K562 (cell line): ENCODE measurements at regions not wholly inside any gene's neighbourhood (a gene's known extent, or its start where the extent isn't known, plus 50 kb on each side); places are given as distances from the start of the nearest gene placed in this dataset.

ENCODE experiments used
- ATAC-seq: fragments of 200-7000 bp; cut with Tn5 transposase; 3 replicates; pipeline ENCODE4 v1.9.1; 2020; ENCODE audit warnings: moderate library complexity
- BruUV-seq: library from RNA; stranded (reverse); fragments of 400-500 nt; replicated peaks from 2 replicates; lab custom pipeline; 2021; lab: Mats Ljungman, UMichigan
- CTCF ChIA-PET: fragments of 300-600 bp; formaldehyde crosslinking; extraction: SDS; loops from one replicate; lab custom pipeline; 2021; ENCODE audit warnings: low intra/inter-chr PET ratio; lab: Yijun Ruan, JAX
- POLR2A ChIA-PET: fragments of 300-600, 350-650 bp; sonication (Branson Sonifier 250); formaldehyde crosslinking; extraction: SDS; loops from one replicate; lab custom pipeline; 2021; ENCODE audit warnings: antibody characterized with exemption, inconsistent platforms; lab: Yijun Ruan, JAX
- DNase-seq, 4 experiments: peaks; one replicate each; pipeline versions ENCODE4 v3.0.0 to v3.0.0-alpha.2; 2011 to 2018; ENCODE audit warnings: low spot score in 3 of 4, mixed read lengths in 3 of 4; ENCODE audit errors: extremely low read depth in 1 of 4
- FAIRE-seq: peaks from 2 replicates; lab custom pipeline; 2011; peaks lifted over from hg19 to GRCh38; lab: Jason Lieb, UNC
- H2AFZ ChIP-seq: 2 replicates; pipeline ENCODE4 v1.6.0; 2011; ENCODE audit warnings: low read depth, low read length, control low read depth, inconsistent platforms
- H3K27ac ChIP-seq: fragments of 200-600 bp; 3 replicates; pipeline ENCODE4 v1.8.0; 2011; ENCODE audit warnings: low read depth, mild to moderate bottlenecking, control low read depth, inconsistent platforms, low read length, moderate library complexity, mixed read lengths; ENCODE audit errors: extremely low read depth
- H3K27me3 ChIP-seq, 2 experiments: fragments of 300-600 bp in 1 of 2; 2 replicates in 1 of 2; 3 replicates in 1 of 2; pipeline versions ENCODE4 v1.6.0 to v1.8.0; 2011; ENCODE audit warnings: inconsistent platforms in 2 of 2, low read length in 2 of 2, mild to moderate bottlenecking in 1 of 2, mixed read lengths in 1 of 2, moderate library complexity in 1 of 2; ENCODE audit not compliant: control insufficient read depth in 2 of 2, insufficient read depth in 2 of 2
- H3K36me3 ChIP-seq: fragments of 300-600 bp; 3 replicates; pipeline ENCODE4 v1.8.0; 2011; ENCODE audit warnings: mild to moderate bottlenecking, low read length, inconsistent platforms; ENCODE audit not compliant: control insufficient read depth, insufficient read depth
- H3K4me1 ChIP-seq, 2 experiments: fragments of 200-600 bp in 1 of 2; replicated peaks in 1 of 2; 2 replicates in 1 of 2; 3 replicates in 1 of 2; pipeline versions ENCODE4 v1.5.1 to v1.8.0; 2011; ENCODE audit warnings: inconsistent platforms in 2 of 2, low read length in 2 of 2, mild to moderate bottlenecking in 1 of 2, mixed read lengths in 1 of 2, moderate library complexity in 1 of 2; ENCODE audit not compliant: control insufficient read depth in 2 of 2, insufficient read depth in 2 of 2
- H3K4me2 ChIP-seq: 2 replicates; pipeline ENCODE4 v1.6.1; 2011; ENCODE audit warnings: low read length, control low read depth, inconsistent platforms, mixed read lengths; ENCODE audit not compliant: insufficient read depth
- H3K4me3 ChIP-seq: fragments of 200-600 bp; sonication (generic), shearing (Covaris generic); 2 replicates; pipeline ENCODE4 v1.5.1; 2016; ENCODE audit warnings: control low read depth, inconsistent platforms
- H3K79me2 ChIP-seq: fragments of 200-600 bp; 3 replicates; pipeline ENCODE4 v1.8.0; 2011; ENCODE audit warnings: low read length, inconsistent platforms; ENCODE audit not compliant: control insufficient read depth, insufficient read depth
- H3K9ac ChIP-seq, 2 experiments: 2 replicates each; pipeline versions ENCODE4 v1.6.0 to v1.6.1; 2011; ENCODE audit warnings: low read depth in 2 of 2, low read length in 2 of 2, control low read depth in 1 of 2, inconsistent platforms in 1 of 2, mild to moderate bottlenecking in 1 of 2, mixed read lengths in 1 of 2; ENCODE audit not compliant: insufficient read depth in 1 of 2
- H3K9me1 ChIP-seq: one replicate; pipeline ENCODE4 v1.6.0; 2011; ENCODE audit warnings: inconsistent platforms, mild to moderate bottlenecking, low read length, moderate library complexity; ENCODE audit not compliant: control insufficient read depth, insufficient read depth
- H3K9me3 ChIP-seq: replicated peaks from 2 replicates; pipeline ENCODE4 v1.5.1; 2011; ENCODE audit warnings: low read depth, low read length, inconsistent platforms; ENCODE audit not compliant: control insufficient read depth, insufficient read depth
- H4K20me1 ChIP-seq: replicated peaks from 2 replicates; pipeline ENCODE4 v1.6.1; 2011; ENCODE audit warnings: low read length, inconsistent platforms, mixed read lengths; ENCODE audit not compliant: control insufficient read depth, insufficient read depth
- BCOR ChIP-seq: fragments of 450-650 bp; IDR thresholded peaks from 2 replicates; pipeline ENCODE4 v1.6.1; 2016
- CBX5 ChIP-seq: IDR thresholded peaks from 2 replicates; pipeline ENCODE4 v1.6.1; 2014; ENCODE audit warnings: low read depth, borderline replicate concordance
- HCFC1 ChIP-seq: IDR thresholded peaks from 2 replicates; pipeline ENCODE4 v1.6.1; 2012; ENCODE audit warnings: low read depth, low read length, improper control_type of control experiment
- MCM7 ChIP-seq, 2 experiments: fragments of 450-650 bp; IDR thresholded peaks; 2 replicates each; pipeline ENCODE4 v1.6.1; 2016 to 2018
- NCOA2 ChIP-seq, 2 experiments: fragments of 450-650 bp; IDR thresholded peaks; 2 replicates each; pipeline ENCODE4 v1.6.1; 2018; ENCODE audit warnings: mild to moderate bottlenecking in 2 of 2, moderate library complexity in 1 of 2; ENCODE audit not compliant: partially characterized antibody in 2 of 2
- SREBF1 ChIP-seq: fragments of 150-350 bp; IDR thresholded peaks from 2 replicates; pipeline ENCODE4 v1.6.1; 2014; ENCODE audit warnings: antibody characterized with exemption, low read depth, low read length, borderline replicate concordance
- U2AF1 ChIP-seq: fragments of 200-400 bp; formaldehyde crosslinking; optimal IDR thresholded peaks from 2 replicates; pipeline ENCODE3; 2017; ENCODE audit warnings: mild to moderate bottlenecking, low read depth, low read length, moderate library complexity
- WGBS: fragments of 100-300 bp; shearing (Covaris generic); methylation state at CpG from one replicate; pipeline ENCODE4 v1.1.6; 2016; ENCODE audit warnings: low coverage, mixed read lengths; ENCODE audit not compliant: insufficient coverage; ENCODE audit errors: missing lambda C conversion rate; 5-methylcytosine and 5-hydroxymethylcytosine counted together
- in situ Hi-C: fragments of 300-500 bp; cut with MboI; formaldehyde crosslinking; loops from 4 replicates; pipeline ENCODE4 v1.15.0; 2018; ENCODE audit warnings: inconsistent platforms, mixed read lengths
- intact Hi-C: fragments of 100-400 bp; cut with micrococcal nuclease; formaldehyde crosslinking; loops from 2 replicates; pipeline ENCODE4 v1.14.2; 2022
- TF ChIP-seq, protein P1 (sequence below): sonication (generic); IDR thresholded peaks from 2 replicates; pipeline ENCODE4 v1.6.1; 2016

DNA sequence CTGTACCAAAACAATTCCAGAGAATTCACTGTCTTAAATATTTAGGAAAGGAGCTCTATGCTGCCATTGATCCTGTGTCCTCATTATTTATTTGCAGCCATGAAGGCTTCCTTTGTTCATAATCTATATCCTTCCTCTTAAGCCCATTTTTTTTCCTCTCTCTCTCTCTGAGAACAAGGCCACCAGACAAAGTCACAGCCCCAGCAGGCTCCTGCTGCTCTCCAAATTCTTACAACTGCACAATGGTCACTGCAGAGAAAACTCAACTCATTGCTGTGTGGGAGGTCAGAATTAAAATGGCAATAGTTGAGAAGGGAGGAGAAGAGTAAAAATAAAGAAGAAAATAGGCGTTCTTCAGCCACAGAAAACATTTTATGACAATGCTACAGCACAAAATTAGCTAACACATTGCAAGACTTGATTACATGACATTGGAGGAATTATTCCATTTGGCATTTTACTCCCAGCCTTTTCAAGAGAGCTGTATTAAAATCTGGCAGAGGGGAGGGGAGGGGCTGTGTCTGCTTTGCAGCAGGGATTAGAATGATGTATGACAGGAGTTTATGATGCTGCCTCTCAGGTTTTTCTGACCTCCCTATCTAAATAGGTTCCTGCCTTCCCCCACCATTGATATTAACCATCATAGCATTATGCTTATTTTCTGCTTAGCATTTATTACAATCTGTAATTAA is 399.7 kb upstream of the THBS1 start:
- no peaks in the 10 kb centered on the region for H3K9me3 ChIP-seq
- FAIRE-seq (no peak), ATAC-seq (no peak), DNase-seq (no peak)
- H4K20me1 ChIP-seq = no peaks in the 10 kb centered on the region
- H3K9ac ChIP-seq = no peak overlapping the region
- no peak overlapping the region for H3K4me2 ChIP-seq
- in situ Hi-C loops = no loop called here
- H3K27me3 ChIP-seq = peaks cover 0 to 4% of the 10 kb centered on the region in 2 experiments; a peak in 1 of 5 replicates
- intact Hi-C loops = no loop called here
- no peaks in the 10 kb centered on the region for H3K36me3 ChIP-seq
- H3K27ac ChIP-seq = no peak overlapping the region
- H2AFZ ChIP-seq = no peak overlapping the region
- no TSS peak for BruUV-seq
- TF ChIP-seq SREBF1 (no peak), HCFC1 (no peak), U2AF1 (no peak), MCM7 (IDR thresholded peaks at IDR 0.05) (no peak), CBX5 (no peak), NCOA2 (IDR thresholded peaks at IDR 0.05; ENCODE audit: partially characterized antibody in 2 of 2) (no peak), BCOR (no peak)
- TF ChIP-seq, protein P1, sequence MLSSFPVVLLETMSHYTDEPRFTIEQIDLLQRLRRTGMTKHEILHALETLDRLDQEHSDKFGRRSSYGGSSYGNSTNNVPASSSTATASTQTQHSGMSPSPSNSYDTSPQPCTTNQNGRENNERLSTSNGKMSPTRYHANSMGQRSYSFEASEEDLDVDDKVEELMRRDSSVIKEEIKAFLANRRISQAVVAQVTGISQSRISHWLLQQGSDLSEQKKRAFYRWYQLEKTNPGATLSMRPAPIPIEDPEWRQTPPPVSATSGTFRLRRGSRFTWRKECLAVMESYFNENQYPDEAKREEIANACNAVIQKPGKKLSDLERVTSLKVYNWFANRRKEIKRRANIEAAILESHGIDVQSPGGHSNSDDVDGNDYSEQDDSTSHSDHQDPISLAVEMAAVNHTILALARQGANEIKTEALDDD = no peak
- POLR2A ChIA-PET = interaction anchor here (0.6 to 0.7 kb wide), 2 partner anchors 20 to 188 kb away, joined by 3 read pairs; no protein-coding TSS in a partner anchor
- no peaks in the 10 kb centered on the region for H3K9me1 ChIP-seq
- H3K4me3 ChIP-seq = no peak overlapping the region
- H3K4me1 ChIP-seq = no peaks in the 10 kb centered on the region
- 0% methylated on average over 1 of the region's 1 CpG for WGBS
- CTCF ChIA-PET = no interaction called here
- no peaks in the 10 kb centered on the region for H3K79me2 ChIP-seq
